Psoas muscle (tissue), 7 donors: ENCODE measurements at regions not wholly inside any gene's neighbourhood (a gene's known extent, or its start where the extent isn't known, plus 50 kb on each side); places are given as distances from the start of the nearest gene placed in this dataset.
"Not testable (repeated sequence)": the region's sequence is repeated elsewhere in the genome, so short reads cannot be mapped to it uniquely, and the experiment has no call there.

Experiments
- ATAC-seq, 4 donors: fragments of 200-7000 bp; cut with Tn5 transposase; one replicate each; pipeline ENCODE4 v1.9.1; 2020; ENCODE audit warnings: moderate library complexity in 3 of 4, mild to moderate bottlenecking in 2 of 4
- DNase-seq, 2 donors: peaks; one replicate each; pipeline ENCODE4 v3.0.0-alpha.2; 2020
- H3K27ac ChIP-seq: fragments of 200-600 bp; one replicate; pipeline ENCODE4 v1.8.0; 2022
- H3K27me3 ChIP-seq, 3 donors: fragments of 200-600 bp in 1 of 3; one replicate each; pipeline versions ENCODE4 v1.6.1 to v1.8.0; 2013 to 2022; ENCODE audit warnings: low read length in 2 of 3, mild to moderate bottlenecking in 2 of 3, moderate library complexity in 1 of 3; ENCODE audit not compliant: insufficient read depth in 3 of 3
- H3K36me3 ChIP-seq, 2 donors: fragments of 200-600 bp in 1 of 2; one replicate each; pipeline versions ENCODE4 v1.6.1 to v1.8.0; 2013 to 2022; ENCODE audit warnings: low read depth in 1 of 2, mild to moderate bottlenecking in 1 of 2, moderate library complexity in 1 of 2; ENCODE audit not compliant: insufficient read depth in 1 of 2
- H3K4me1 ChIP-seq: fragments of 200-600 bp; one replicate; pipeline ENCODE4 v1.8.0; 2022
- H3K4me3 ChIP-seq: fragments of 200-600 bp; one replicate; pipeline ENCODE4 v1.8.0; 2022; ENCODE audit warnings: mild to moderate bottlenecking
- H3K9me3 ChIP-seq: fragments of 200-600 bp; one replicate; pipeline ENCODE4 v1.8.0; 2022
- CTCF ChIP-seq: fragments of 200-600 bp; IDR thresholded peaks from one replicate; pipeline ENCODE4 v1.8.0; 2022; ENCODE audit warnings: antibody characterized with exemption
- WGBS, 3 donors: extraction: QIAGEN DNeasy Blood & Tissue Kit; methylation state at CpG; one replicate each; pipeline versions ENCODE4 v1.1.6 to v1.1.7; 2013; 5-methylcytosine and 5-hydroxymethylcytosine counted together
- intact Hi-C, 2 donors: fragments of 100-400 bp; cut with DNase I; formaldehyde crosslinking; loops; one replicate each; pipeline versions ENCODE4 v1.11.0 to v1.14.2; 2022
- donor health status: healthy with polysubstance abuse.
- donor health status: DM: no; HTN: no; CAD: no; lungs with moderate emphysema.
- donor health status: Bipolar disorder and iron deficiency.
- donor health status: healthy.
- donor health status: DM: yes; HTN: yes; CAD: no.
- donor health status: DM: no; HTN: no; CAD: no.
- donor health status: DM: yes; HTN: yes; CAD: no.

- Histone ChIP-seq H3K27ac (no peak overlapping the region), H3K4me1 (no peaks in the 10 kb centered on the region), H3K9me3 (no peaks in the 10 kb centered on the region), H3K4me3 (no peak overlapping the region), H3K36me3 (no peaks in the 10 kb centered on the region), H3K27me3 (no peaks in the 10 kb centered on the region)
- ATAC-seq (no peak), DNase-seq (no peak)
- no peak for TF ChIP-seq CTCF
- WGBS, 3 donors = 33 to 43% (median 42%) methylated on average over 4 of the region's 4 CpGs
- intact Hi-C loops = no loop called here
Measured at GRCh38 chr22:41038732-41039131, 53.7 kb upstream of the EP300 start.

GRCh38 chr22:41039641-41040040 lies 52.8 kb upstream of the EP300 start:
- H3K4me3 ChIP-seq, H3K27ac ChIP-seq, DNase-seq, H3K9me3 ChIP-seq, H3K4me1 ChIP-seq, H3K27me3 ChIP-seq, H3K36me3 ChIP-seq, ATAC-seq, intact Hi-C loops: not testable (repeated sequence)
- WGBS, 3 donors = 82 to 86% (median 86%) methylated on average over 8 to 9 of the region's 9 CpGs

GRCh38 chr22:41040483-41040882 lies 51.9 kb upstream of the EP300 start:
- Histone ChIP-seq H3K27ac (no peak overlapping the region), H3K9me3 (no peaks in the 10 kb centered on the region)
- 62 to 85% (median 67%) methylated on average over 1 of the region's 1 CpG for WGBS, 3 donors

GRCh38 chr22:41041532-41041931 lies 50.9 kb upstream of the EP300 start:
- no peaks in the 10 kb centered on the region for H3K9me3 ChIP-seq
- intact Hi-C loops = no loop called here
- no peak for ATAC-seq
- 88 to 90% (median 90%) methylated on average over 5 of the region's 5 CpGs for WGBS, 3 donors
- H3K27ac ChIP-seq = no peak overlapping the region
- H3K36me3 ChIP-seq = no peaks in the 10 kb centered on the region
- no peaks in the 10 kb centered on the region for H3K27me3 ChIP-seq
- H3K4me1 ChIP-seq = no peaks in the 10 kb centered on the region
- no peak for TF ChIP-seq CTCF
- DNase-seq = no peak
- H3K4me3 ChIP-seq = no peak overlapping the region

More at GRCh38 chr22:41040483-41040882, 51.9 kb upstream of the EP300 start:
- Histone ChIP-seq H3K4me3 (no peak overlapping the region), H3K27me3 (no peaks in the 10 kb centered on the region), H3K4me1 (no peaks in the 10 kb centered on the region), H3K36me3 (no peaks in the 10 kb centered on the region)
- intact Hi-C loops = no loop called here
- ATAC-seq (no peak), DNase-seq (no peak)
- no peak for TF ChIP-seq CTCF
